ENCODE measurements at regions not wholly inside any gene's neighbourhood (a gene's known extent, or its start where the extent isn't known, plus 50 kb on each side); places are given as distances from the start of the nearest gene placed in this dataset.

GRCh38 chr4:171718069-171718468 is 95.1 kb upstream of the GALNTL6 start:
- H4K20me1 ChIP-seq (ENCODE audit: control insufficient read depth, extremely low read depth, insufficient read depth, low read length) = no peaks in the 10 kb centered on the region
- H3K36me3 ChIP-seq (ENCODE audit: control insufficient read depth in 2 of 2, extremely low read depth in 1 of 2, insufficient read depth in 2 of 2, low read length in 2 of 2) = no peaks in the 10 kb centered on the region
- TF ChIP-seq CTCF (optimal IDR thresholded peaks at IDR 0.05 in 1 of 3, IDR thresholded peaks at IDR 0.05 in 1 of 3, conservative IDR thresholded peaks at IDR 0.05 in 1 of 3; ENCODE audit: extremely low read depth in 1 of 3, insufficient read depth in 2 of 3, low read length in 3 of 3) (no peak), EZH2 (IDR thresholded peaks at IDR 0.05; ENCODE audit: low read length) (no peak)
- H2AFZ ChIP-seq (ENCODE audit: control insufficient read depth, low read length) = no peak overlapping the region
- peaks cover 6% of the 10 kb centered on the region for H3K9me3 ChIP-seq (ENCODE audit: control insufficient read depth, low read depth, low read length)
- dilution Hi-C loops (cut with MboI; ENCODE audit: extremely low pct_ligation_motif_present, low sequenced_read_pairs) = no loop called here
- FAIRE-seq (no peak), DNase-seq (ENCODE audit: low read depth, low spot score) (no peak)
- H3K4me2 ChIP-seq (ENCODE audit: control insufficient read depth, extremely low read depth, insufficient read depth, low read depth, low read length) = no peak overlapping the region
- H3K4me1 ChIP-seq (ENCODE audit: control insufficient read depth, extremely low read depth, insufficient read depth, low read length) = no peaks in the 10 kb centered on the region
- H3K79me2 ChIP-seq (ENCODE audit: control insufficient read depth, insufficient read depth, low read length) = no peaks in the 10 kb centered on the region
- no peaks in the 10 kb centered on the region for H3K9me1 ChIP-seq (ENCODE audit: control insufficient read depth, extremely low read depth, insufficient read depth, low read length)
- H3K27ac ChIP-seq (ENCODE audit: control insufficient read depth, insufficient read depth, low read length) = no peak overlapping the region
- H3K4me3 ChIP-seq (ENCODE audit: control insufficient read depth in 2 of 3, extremely low read depth in 1 of 3, insufficient read depth in 2 of 3, low read depth in 1 of 3, low read length in 3 of 3) = no peak overlapping the region
- H3K9ac ChIP-seq (ENCODE audit: control insufficient read depth, extremely low read depth, insufficient read depth, low read length) = no peak overlapping the region
- no peaks in the 10 kb centered on the region for H3K27me3 ChIP-seq (ENCODE audit: control insufficient read depth, extremely low read depth, insufficient read depth, low read length)

DNA sequence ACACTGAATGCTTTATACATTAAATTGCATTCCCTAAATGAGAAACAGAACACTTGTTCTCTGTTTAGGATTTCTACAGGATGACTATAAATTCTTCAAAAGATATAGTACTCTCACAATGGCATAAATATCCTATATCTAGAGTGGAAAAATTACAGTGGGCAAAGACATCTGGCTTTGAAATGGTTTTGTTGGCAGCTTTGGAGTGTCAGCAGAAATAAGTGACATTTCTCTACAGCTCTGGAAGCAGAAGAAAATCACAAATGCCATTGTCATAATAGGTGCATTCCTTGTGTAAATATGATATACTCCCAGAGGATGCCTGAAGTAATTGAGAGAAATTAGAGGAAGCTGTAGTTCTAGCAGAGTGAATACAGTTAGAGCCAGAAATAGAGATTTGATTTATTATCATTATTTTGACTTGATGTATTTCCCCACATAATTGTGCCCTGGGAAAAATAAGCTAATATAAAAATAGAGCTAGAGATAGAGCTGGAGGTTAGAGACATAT is 95.9 kb upstream of the GALNTL6 start:
- H3K79me2 ChIP-seq (ENCODE audit: control insufficient read depth, insufficient read depth, low read length) = no peaks in the 10 kb centered on the region
- no peak overlapping the region for H3K4me3 ChIP-seq (ENCODE audit: control insufficient read depth in 2 of 3, extremely low read depth in 1 of 3, insufficient read depth in 2 of 3, low read depth in 1 of 3, low read length in 3 of 3)
- no peak overlapping the region for H3K27ac ChIP-seq (ENCODE audit: control insufficient read depth, insufficient read depth, low read length)
- H3K4me2 ChIP-seq (ENCODE audit: control insufficient read depth, extremely low read depth, insufficient read depth, low read depth, low read length) = no peak overlapping the region
- no peaks in the 10 kb centered on the region for H3K9me1 ChIP-seq (ENCODE audit: control insufficient read depth, extremely low read depth, insufficient read depth, low read length)
- peaks cover 6% of the 10 kb centered on the region for H3K9me3 ChIP-seq (ENCODE audit: control insufficient read depth, low read depth, low read length)
- H4K20me1 ChIP-seq (ENCODE audit: control insufficient read depth, extremely low read depth, insufficient read depth, low read length) = no peaks in the 10 kb centered on the region
- FAIRE-seq (no peak), DNase-seq (ENCODE audit: low read depth, low spot score) (no peak)
- no peaks in the 10 kb centered on the region for H3K27me3 ChIP-seq (ENCODE audit: control insufficient read depth, extremely low read depth, insufficient read depth, low read length)
- H3K36me3 ChIP-seq (ENCODE audit: control insufficient read depth in 2 of 2, extremely low read depth in 1 of 2, insufficient read depth in 2 of 2, low read length in 2 of 2) = no peaks in the 10 kb centered on the region
- TF ChIP-seq CTCF (optimal IDR thresholded peaks at IDR 0.05 in 1 of 3, IDR thresholded peaks at IDR 0.05 in 1 of 3, conservative IDR thresholded peaks at IDR 0.05 in 1 of 3; ENCODE audit: extremely low read depth in 1 of 3, insufficient read depth in 2 of 3, low read length in 3 of 3) = no peak
- TF ChIP-seq EZH2 (IDR thresholded peaks at IDR 0.05; ENCODE audit: low read length) = no peak
- H3K4me1 ChIP-seq (ENCODE audit: control insufficient read depth, extremely low read depth, insufficient read depth, low read length) = no peaks in the 10 kb centered on the region
- H3K9ac ChIP-seq (ENCODE audit: control insufficient read depth, extremely low read depth, insufficient read depth, low read length) = no peak overlapping the region
- no peak overlapping the region for H2AFZ ChIP-seq (ENCODE audit: control insufficient read depth, low read length)
- dilution Hi-C loops (cut with MboI; ENCODE audit: extremely low pct_ligation_motif_present, low sequenced_read_pairs) = no loop called here
